ENCODE measurements at regions not wholly inside any gene's neighbourhood (a gene's known extent, or its start where the extent isn't known, plus 50 kb on each side); places are given as distances from the start of the nearest gene placed in this dataset.

GRCh38 chr2:150417278-150417677 lies 70.2 kb downstream of the RND3 start:
- no peak for DNase-seq

GRCh38 chr2:150415022-150415421 lies 72.4 kb downstream of the RND3 start:
- DNase-seq: no peak

GRCh38 chr2:150413910-150414309 lies 73.6 kb downstream of the RND3 start:
- DNase-seq: no peak

GRCh38 chr2:150413366-150413765 lies 74.1 kb downstream of the RND3 start:
- no peak for DNase-seq

GRCh38 chr2:150410809-150411208 lies 76.7 kb downstream of the RND3 start:
- DNase-seq: no peak

GRCh38 chr2:150409196-150409595 lies 78.3 kb downstream of the RND3 start:
- no peak for DNase-seq

GRCh38 chr2:150404147-150404546 lies 83.3 kb downstream of the RND3 start:
- no peak for DNase-seq

- no peak for DNase-seq
Measured at GRCh38 chr2:150403457-150403856, 84.0 kb downstream of the RND3 start.

- DNase-seq: no peak
Measured at GRCh38 chr2:150402953-150403352, 84.5 kb downstream of the RND3 start.

GRCh38 chr2:150400849-150401248 lies 86.6 kb downstream of the RND3 start:
- no peak for DNase-seq

- DNase-seq: no peak
Measured at GRCh38 chr2:150392614-150393013, 94.9 kb downstream of the RND3 start.

- no peak for DNase-seq
Measured at GRCh38 chr2:150391779-150392178, 95.7 kb downstream of the RND3 start.

- no peak for DNase-seq
Measured at GRCh38 chr2:150389447-150389846, 98.0 kb downstream of the RND3 start.

GRCh38 chr2:150388289-150388625 lies 99.2 kb downstream of the RND3 start:
- no peak for DNase-seq

- DNase-seq: no peak
Measured at GRCh38 chr2:150387586-150388288, 99.7 kb downstream of the RND3 start.

GRCh38 chr2:150385211-150385610 lies 102.3 kb downstream of the RND3 start:
- DNase-seq: no peak

- DNase-seq: no peak
Measured at GRCh38 chr2:150383587-150383986, 103.9 kb downstream of the RND3 start.

GRCh38 chr2:150379166-150379565 lies 108.3 kb downstream of the RND3 start:
- no peak for DNase-seq

GRCh38 chr2:150378686-150379085 lies 108.8 kb downstream of the RND3 start:
- DNase-seq: no peak

- DNase-seq: no peak
Measured at GRCh38 chr2:150376553-150377335, 110.7 kb downstream of the RND3 start.

- DNase-seq: no peak
Measured at GRCh38 chr2:150375333-150375732, 112.1 kb downstream of the RND3 start.

- no peak for DNase-seq
Measured at GRCh38 chr2:150374492-150374891, 113.0 kb downstream of the RND3 start.

GRCh38 chr2:150373374-150373773 lies 114.1 kb downstream of the RND3 start:
- DNase-seq: no peak

GRCh38 chr2:150371044-150371818 lies 116.2 kb downstream of the RND3 start:
- no peak for DNase-seq

Measured in NCI-H1436 treated with DMSO at 0.1 percent for 48 hours (cell line).